SK-N-MC (cell line): ENCODE measurements at regions not wholly inside any gene's neighbourhood (a gene's known extent, or its start where the extent isn't known, plus 50 kb on each side); places are given as distances from the start of the nearest gene placed in this dataset.

Experiments used
- EZH2 ChIP-seq: fragments of 200-600 bp; sonication (generic); IDR thresholded peaks from one replicate; pipeline ENCODE4 v1.6.1; 2017; ENCODE audit warnings: antibody characterized with exemption
- POLR2AphosphoS5 ChIP-seq: IDR thresholded peaks from 2 replicates; pipeline ENCODE4 v1.6.1; 2012; ENCODE audit warnings: mild to moderate bottlenecking, low read depth, low read length, borderline replicate concordance

- TF ChIP-seq EZH2 (no peak), POLR2AphosphoS5 (no peak)
Measured at GRCh38 chr4:155608225-155608885, 58.3 kb upstream of the GUCY1A1 start.
